ENCODE measurements at regions not wholly inside any gene's neighbourhood (a gene's known extent, or its start where the extent isn't known, plus 50 kb on each side); places are given as distances from the start of the nearest gene placed in this dataset.
"Not testable (repeated sequence)": the region's sequence is repeated elsewhere in the genome, so short reads cannot be mapped to it uniquely, and the experiment has no call there.

DNA sequence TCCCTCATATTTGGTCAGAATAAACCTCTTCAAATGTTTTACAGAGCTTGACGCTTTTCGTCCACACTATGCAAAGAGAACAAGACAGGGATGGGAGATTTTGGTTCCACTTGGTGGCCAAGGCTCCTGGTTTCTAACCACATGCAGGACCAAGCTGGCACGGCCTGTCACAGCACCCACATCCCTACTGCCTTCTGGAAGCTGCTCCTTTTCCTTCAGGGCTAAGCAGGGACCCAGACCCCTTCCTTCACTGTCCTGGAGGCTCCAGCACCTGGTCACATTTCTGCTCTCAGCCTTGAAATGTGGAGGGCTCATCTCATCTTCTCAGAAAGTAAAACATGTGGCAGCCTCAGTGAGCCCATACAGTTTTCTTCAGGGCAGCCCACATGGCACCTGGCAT, 50.4 kb upstream of the ARHGEF7 start:
- TF ChIP-seq, protein P1, sequence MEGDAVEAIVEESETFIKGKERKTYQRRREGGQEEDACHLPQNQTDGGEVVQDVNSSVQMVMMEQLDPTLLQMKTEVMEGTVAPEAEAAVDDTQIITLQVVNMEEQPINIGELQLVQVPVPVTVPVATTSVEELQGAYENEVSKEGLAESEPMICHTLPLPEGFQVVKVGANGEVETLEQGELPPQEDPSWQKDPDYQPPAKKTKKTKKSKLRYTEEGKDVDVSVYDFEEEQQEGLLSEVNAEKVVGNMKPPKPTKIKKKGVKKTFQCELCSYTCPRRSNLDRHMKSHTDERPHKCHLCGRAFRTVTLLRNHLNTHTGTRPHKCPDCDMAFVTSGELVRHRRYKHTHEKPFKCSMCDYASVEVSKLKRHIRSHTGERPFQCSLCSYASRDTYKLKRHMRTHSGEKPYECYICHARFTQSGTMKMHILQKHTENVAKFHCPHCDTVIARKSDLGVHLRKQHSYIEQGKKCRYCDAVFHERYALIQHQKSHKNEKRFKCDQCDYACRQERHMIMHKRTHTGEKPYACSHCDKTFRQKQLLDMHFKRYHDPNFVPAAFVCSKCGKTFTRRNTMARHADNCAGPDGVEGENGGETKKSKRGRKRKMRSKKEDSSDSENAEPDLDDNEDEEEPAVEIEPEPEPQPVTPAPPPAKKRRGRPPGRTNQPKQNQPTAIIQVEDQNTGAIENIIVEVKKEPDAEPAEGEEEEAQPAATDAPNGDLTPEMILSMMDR (conservative IDR thresholded peaks at IDR 0.05; ENCODE audit: low read length): no peak
- no peak overlapping the region for H3K4me3 ChIP-seq (ENCODE audit: low read length)
- no peak for DNase-seq (ENCODE audit: low read depth)

DNA sequence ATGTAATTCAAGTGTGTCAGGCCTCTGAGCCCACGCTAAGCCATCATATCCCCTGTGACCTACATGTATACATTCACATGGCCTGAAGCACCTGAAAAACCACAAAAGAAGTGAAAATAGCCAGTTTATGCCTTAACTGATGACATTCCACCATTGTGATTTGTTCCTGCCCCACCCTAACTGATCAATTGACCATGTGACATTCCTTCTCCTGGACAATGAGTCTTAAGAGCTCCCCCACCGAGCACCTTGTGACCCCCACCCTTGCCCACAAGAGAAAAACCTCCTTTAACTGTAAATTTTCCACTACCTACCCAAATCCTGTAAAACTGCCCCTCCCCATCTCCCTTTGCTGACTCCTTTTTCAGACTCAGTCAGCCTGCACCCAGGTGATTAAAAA, 52.1 kb upstream of the ARHGEF7 start:
- H3K4me3 ChIP-seq (ENCODE audit: low read length): no peak overlapping the region
- TF ChIP-seq, protein P1 (conservative IDR thresholded peaks at IDR 0.05; ENCODE audit: low read length): no peak
- DNase-seq (ENCODE audit: low read depth): no peak

- H3K4me3 ChIP-seq (ENCODE audit: low read length): no peak overlapping the region
- TF ChIP-seq, protein P1 (conservative IDR thresholded peaks at IDR 0.05; ENCODE audit: low read length): no peak
- DNase-seq (ENCODE audit: low read depth): no peak
These were observed 52.8 kb upstream of the ARHGEF7 start for GRCh38 chr13:111062305-111062704.

GRCh38 chr13:111061358-111062045, 53.6 kb upstream of the ARHGEF7 start:
- TF ChIP-seq, protein P1 (conservative IDR thresholded peaks at IDR 0.05; ENCODE audit: low read length): no peak
- no peak for DNase-seq (ENCODE audit: low read depth)
- no peak overlapping the region for H3K4me3 ChIP-seq (ENCODE audit: low read length)

DNA sequence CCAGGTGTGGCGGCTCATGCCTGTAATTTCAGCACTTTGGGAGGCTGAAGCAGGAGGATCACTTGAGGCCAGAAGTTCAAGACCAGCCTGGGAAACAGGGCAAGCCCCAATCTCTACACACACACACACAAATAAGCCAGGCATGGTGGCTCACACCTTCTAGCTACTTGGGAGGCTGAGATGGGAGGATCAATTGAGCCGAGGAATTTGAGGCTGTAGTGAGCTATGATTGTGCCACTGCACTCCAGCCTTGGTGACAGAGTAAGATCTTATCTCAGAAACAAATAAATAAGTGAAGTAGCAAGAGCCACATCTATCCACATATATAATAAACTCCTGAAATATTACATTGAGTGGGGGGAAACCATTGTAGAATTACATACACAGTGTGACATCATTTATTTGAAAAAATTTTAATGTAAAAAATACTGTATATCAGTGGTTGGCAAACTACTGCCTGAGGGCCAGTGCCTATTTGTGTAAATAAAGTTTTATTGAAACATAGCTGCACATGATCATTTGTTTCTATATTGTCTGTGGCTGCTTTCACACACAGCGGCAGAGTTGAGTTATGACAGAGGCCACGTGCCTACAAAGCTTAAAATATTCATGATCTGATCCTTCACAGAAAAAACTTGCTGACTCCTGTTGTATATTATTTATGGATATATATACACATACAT, 54.7 kb upstream of the ARHGEF7 start:
- no peak overlapping the region for H3K4me3 ChIP-seq (ENCODE audit: low read length)
- TF ChIP-seq, protein P1 (conservative IDR thresholded peaks at IDR 0.05; ENCODE audit: low read length): no peak
- DNase-seq (ENCODE audit: low read depth): no peak

DNA sequence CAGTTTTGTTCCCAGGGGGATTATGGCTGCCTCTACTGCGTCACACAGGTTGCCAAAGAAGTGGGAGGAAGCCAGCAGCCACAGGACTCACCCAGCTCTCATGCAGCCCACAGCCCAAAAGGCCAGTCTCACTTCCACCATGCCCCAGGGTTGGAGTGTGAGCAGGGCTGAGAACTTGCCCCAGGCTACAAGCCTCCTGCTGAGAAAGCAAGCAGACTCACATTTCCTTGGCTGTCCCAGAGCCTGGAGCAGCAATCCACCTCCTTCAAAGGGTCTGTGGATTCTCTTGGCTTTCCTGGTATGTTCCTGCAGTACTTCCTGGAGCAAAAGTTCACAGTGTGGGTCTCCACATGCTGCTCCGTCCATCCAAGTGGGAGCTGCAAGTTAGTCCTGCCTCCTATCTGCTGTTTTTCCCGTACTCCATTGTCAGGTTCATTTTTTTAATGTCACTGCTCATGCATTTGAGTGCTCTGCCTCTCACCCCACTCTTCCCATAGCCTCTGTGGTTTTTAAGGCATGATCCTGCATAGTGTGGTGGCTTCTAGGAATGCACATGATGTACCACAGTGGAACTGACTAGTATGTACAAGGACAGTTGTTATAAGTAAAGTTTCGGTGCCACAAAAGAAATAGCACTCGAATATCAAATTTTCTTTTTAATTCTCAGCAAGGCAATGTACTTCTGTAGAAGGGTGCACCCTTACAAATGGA, 56.2 kb upstream of the ARHGEF7 start:
- DNase-seq (ENCODE audit: low read depth): peak; percentile 42
- no peak overlapping the region for H3K4me3 ChIP-seq (ENCODE audit: low read length)
- TF ChIP-seq, protein P1 (conservative IDR thresholded peaks at IDR 0.05; ENCODE audit: low read length): no peak

DNA sequence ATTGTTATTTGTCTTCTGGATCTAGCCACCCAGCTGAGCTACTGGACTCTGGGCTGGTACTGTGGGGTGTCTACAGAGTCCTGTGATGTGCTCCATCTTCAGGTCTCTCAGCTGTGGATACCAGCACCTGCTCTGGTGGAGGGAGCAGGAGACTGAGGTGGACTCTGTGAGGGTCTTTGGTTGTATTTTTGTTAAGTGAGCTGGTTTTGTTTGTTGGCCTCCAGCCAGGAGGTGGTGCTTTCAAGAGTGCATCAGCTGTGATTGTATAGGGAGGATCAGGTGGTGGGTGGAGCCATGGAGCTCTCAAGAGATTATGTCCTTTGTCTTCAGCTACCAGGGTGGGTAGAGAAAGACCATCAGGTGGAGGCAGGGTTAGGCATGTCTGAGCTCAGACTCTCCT, 56.8 kb upstream of the ARHGEF7 start:
- not testable (repeated sequence) for H3K4me3 ChIP-seq (ENCODE audit: low read length); DNase-seq (ENCODE audit: low read depth)

DNA sequence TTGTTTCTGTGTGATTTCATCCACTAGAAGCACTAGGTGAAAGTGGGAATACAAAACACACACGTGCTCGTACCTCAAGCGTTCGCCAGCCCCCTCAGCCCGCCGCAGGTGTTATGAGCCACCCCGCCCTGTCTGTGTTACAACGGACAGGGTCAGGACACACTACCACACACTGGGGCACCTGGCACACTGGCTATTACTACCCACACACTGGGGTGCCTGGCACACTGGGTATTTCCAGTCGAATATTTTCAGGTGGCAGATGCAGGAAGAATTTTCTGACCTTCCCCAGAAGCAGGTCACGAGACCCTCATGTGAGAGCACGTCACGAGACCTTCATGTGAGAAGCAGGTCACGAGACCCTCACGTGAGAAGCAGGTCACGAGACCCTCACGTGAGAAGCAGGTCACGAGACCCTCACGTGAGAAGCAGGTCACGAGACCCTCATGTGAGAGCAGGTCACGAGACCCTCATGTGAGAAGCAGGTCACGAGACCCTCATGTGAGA, 63.3 kb upstream of the ARHGEF7 start:
- DNase-seq (ENCODE audit: low read depth); H3K4me3 ChIP-seq (ENCODE audit: low read length): not testable (repeated sequence)

Measured in AG10803 (cell line).